D721Med (cell line): ENCODE measurements at regions not wholly inside any gene's neighbourhood (a gene's known extent, or its start where the extent isn't known, plus 50 kb on each side); places are given as distances from the start of the nearest gene placed in this dataset.

Source experiments
- DNase-seq: peaks from one replicate; pipeline ENCODE4 v3.0.0; 2011; ENCODE audit warnings: low spot score; ENCODE audit not compliant: insufficient read length
- FAIRE-seq: peaks from 2 replicates; lab custom pipeline; 2011; peaks lifted over from hg19 to GRCh38; lab: Jason Lieb, UNC
- CTCF ChIP-seq: IDR thresholded peaks from 2 replicates; pipeline ENCODE4 v1.5.1; 2012; ENCODE audit warnings: mild to moderate bottlenecking, control low read depth; ENCODE audit not compliant: insufficient read depth; ENCODE audit errors: missing control alignments

- FAIRE-seq (no peak), DNase-seq (no peak)
- no peak for TF ChIP-seq CTCF
Measured at GRCh38 chr11:98101329-98101728, 919.4 kb upstream of the CNTN5 start.

- no peak for FAIRE-seq
- no peak for DNase-seq
- no peak for TF ChIP-seq CTCF
Measured at GRCh38 chr11:98104249-98104648, 916.5 kb upstream of the CNTN5 start.

GRCh38 chr11:98107736-98108135, 913.0 kb upstream of the CNTN5 start:
- no peak for FAIRE-seq
- no peak for DNase-seq

GRCh38 chr11:98110030-98110429, 910.7 kb upstream of the CNTN5 start:
- TF ChIP-seq CTCF: no peak
- DNase-seq (no peak), FAIRE-seq (no peak)

More at GRCh38 chr11:98107736-98108135, 913.0 kb upstream of the CNTN5 start:
- TF ChIP-seq CTCF: no peak

- no peak for FAIRE-seq
- no peak for TF ChIP-seq CTCF
- DNase-seq: no peak
Measured at GRCh38 chr11:98115873-98116272, 904.9 kb upstream of the CNTN5 start.

GRCh38 chr11:98130117-98130625, 890.6 kb upstream of the CNTN5 start:
- TF ChIP-seq CTCF: no peak
- DNase-seq: no peak
- FAIRE-seq: no peak

GRCh38 chr11:98136357-98136756, 884.4 kb upstream of the CNTN5 start:
- no peak for TF ChIP-seq CTCF
- FAIRE-seq (no peak), DNase-seq (no peak)
